Progenitor cell of endocrine pancreas (in vitro differentiated cells): ENCODE measurements at regions not wholly inside any gene's neighbourhood (a gene's known extent, or its start where the extent isn't known, plus 50 kb on each side); places are given as distances from the start of the nearest gene placed in this dataset.

Experiments used
- DNase-seq: peaks from one replicate; pipeline ENCODE4 v3.0.0; 2021; ENCODE audit warnings: low spot score; ENCODE audit not compliant: unreplicated experiment
- H3K27ac Mint-ChIP-seq: 2 replicates; pipeline ENCODE4 v1.8.0; 2021; ENCODE audit warnings: mild to moderate bottlenecking, moderate library complexity, mixed read lengths
- H3K27me3 Mint-ChIP-seq: 2 replicates; pipeline ENCODE4 v1.8.0; 2021; ENCODE audit warnings: mixed read lengths
- H3K36me3 Mint-ChIP-seq: 2 replicates; pipeline ENCODE4 v1.8.0; 2022; ENCODE audit warnings: mixed read lengths; ENCODE audit not compliant: insufficient read depth
- H3K4me1 Mint-ChIP-seq: 2 replicates; pipeline ENCODE4 v1.8.0; 2021; ENCODE audit warnings: low read depth, mixed read lengths
- H3K4me3 Mint-ChIP-seq: 2 replicates; pipeline ENCODE4 v1.8.0; 2021; ENCODE audit warnings: low read depth, mild to moderate bottlenecking, moderate library complexity, mixed read lengths
- H3K9me3 Mint-ChIP-seq: 2 replicates; pipeline ENCODE4 v1.8.0; 2021; ENCODE audit warnings: low read depth, mixed read lengths
- CTCF ChIP-seq: fragments of 200-600 bp; sonication (generic); IDR thresholded peaks from one replicate; pipeline ENCODE4 v1.5.0; 2021; ENCODE audit warnings: antibody characterized with exemption, mild to moderate bottlenecking; ENCODE audit not compliant: unreplicated experiment

GRCh38 chr13:60260440-60260839 lies 96.7 kb upstream of the DIAPH3 start:
- peaks cover 2% of the 10 kb centered on the region for H3K36me3 Mint-ChIP-seq
- no peak for DNase-seq
- H3K27me3 Mint-ChIP-seq, result no peaks in the 10 kb centered on the region
- TF ChIP-seq CTCF, result peak; percentile 21
- H3K27ac Mint-ChIP-seq, result peak overlapping the region; percentile 52
- peaks cover 13% of the 10 kb centered on the region for H3K4me1 Mint-ChIP-seq
- no peak overlapping the region for H3K4me3 Mint-ChIP-seq
- peaks cover 28% of the 10 kb centered on the region for H3K9me3 Mint-ChIP-seq

- Mint-ChIP-seq H3K4me1 (peaks cover 13% of the 10 kb centered on the region), H3K27me3 (no peaks in the 10 kb centered on the region), H3K36me3 (peaks cover 2% of the 10 kb centered on the region), H3K9me3 (peaks cover 19% of the 10 kb centered on the region), H3K4me3 (peak overlapping the region; percentile 52), H3K27ac (peak overlapping the region; percentile 95)
- peak; percentile 21 for DNase-seq
- TF ChIP-seq CTCF, result no peak
Measured at GRCh38 chr13:60261432-60262351, 98.0 kb upstream of the DIAPH3 start.

GRCh38 chr13:60265566-60265965 lies 101.8 kb upstream of the DIAPH3 start:
- peaks cover 8% of the 10 kb centered on the region for H3K9me3 Mint-ChIP-seq
- no peak for TF ChIP-seq CTCF
- no peak for DNase-seq
- no peak overlapping the region for H3K4me3 Mint-ChIP-seq
- peaks cover 10% of the 10 kb centered on the region for H3K4me1 Mint-ChIP-seq
- no peaks in the 10 kb centered on the region for H3K27me3 Mint-ChIP-seq
- no peak overlapping the region for H3K27ac Mint-ChIP-seq
- no peaks in the 10 kb centered on the region for H3K36me3 Mint-ChIP-seq

- H3K4me3 Mint-ChIP-seq, result no peak overlapping the region
- no peak for TF ChIP-seq CTCF
- peaks cover 4% of the 10 kb centered on the region for H3K9me3 Mint-ChIP-seq
- H3K27ac Mint-ChIP-seq, result no peak overlapping the region
- H3K36me3 Mint-ChIP-seq, result no peaks in the 10 kb centered on the region
- no peaks in the 10 kb centered on the region for H3K4me1 Mint-ChIP-seq
- no peak for DNase-seq
- H3K27me3 Mint-ChIP-seq, result peaks cover 3% of the 10 kb centered on the region
Measured at GRCh38 chr13:60267498-60268202, 103.9 kb upstream of the DIAPH3 start.

- no peak overlapping the region for H3K4me3 Mint-ChIP-seq
- H3K36me3 Mint-ChIP-seq, result no peaks in the 10 kb centered on the region
- H3K27me3 Mint-ChIP-seq, result peaks cover 3% of the 10 kb centered on the region
- no peak overlapping the region for H3K27ac Mint-ChIP-seq
- no peak for DNase-seq
- H3K9me3 Mint-ChIP-seq, result peaks cover 2% of the 10 kb centered on the region
- no peaks in the 10 kb centered on the region for H3K4me1 Mint-ChIP-seq
- no peak for TF ChIP-seq CTCF
Measured at GRCh38 chr13:60268203-60268555, 104.5 kb upstream of the DIAPH3 start.
